ENCODE measurements at regions not wholly inside any gene's neighbourhood (a gene's known extent, or its start where the extent isn't known, plus 50 kb on each side); places are given as distances from the start of the nearest gene placed in this dataset.

DNA sequence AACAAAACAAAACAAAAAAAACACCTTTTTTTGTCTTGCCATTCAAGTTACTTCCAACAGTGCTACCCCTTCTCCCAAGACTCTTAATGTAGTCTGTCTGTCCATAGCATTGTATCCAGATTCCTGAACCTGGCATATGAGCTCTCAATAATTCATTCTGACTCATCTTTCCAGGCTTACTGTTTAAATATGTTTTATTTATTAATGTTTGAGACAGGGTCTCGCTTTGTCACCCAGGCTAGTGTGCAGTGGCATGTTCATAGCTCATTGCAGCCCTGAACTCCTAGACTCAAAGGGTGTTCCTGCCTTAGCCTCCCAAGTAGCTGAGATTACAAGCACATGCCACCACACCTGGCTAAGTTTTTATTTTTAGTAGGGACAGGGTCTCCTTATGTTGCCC lies 208.0 kb upstream of the DMRT1 start:
- Histone ChIP-seq H3K14ac (ENCODE audit: insufficient read length) (no peak overlapping the region), H2BK120ac (replicated peaks; ENCODE audit: low read depth, low read length) (no peak overlapping the region), H2AK5ac (ENCODE audit: low read depth, low read length) (no peak overlapping the region), H3K4me3 (ENCODE audit: extremely low read depth in 1 of 4, insufficient read depth in 2 of 4, low read depth in 3 of 4, low read length in 4 of 4) (no peak overlapping the region), H2AFZ (ENCODE audit: low read length) (no peak overlapping the region), H4K8ac (ENCODE audit: extremely low read depth, insufficient read depth, low read length) (no peak overlapping the region), H3K9ac (replicated peaks in 1 of 4; ENCODE audit: extremely low read depth in 1 of 4, low read depth in 3 of 4, low read length in 3 of 4) (no peak overlapping the region), H2BK5ac (ENCODE audit: low read depth, low read length) (no peak overlapping the region), H3K23ac (ENCODE audit: insufficient read length) (no peak overlapping the region), H2BK20ac (ENCODE audit: low read length) (no peak overlapping the region), H3K79me2 (ENCODE audit: control insufficient read depth in 1 of 2, insufficient read depth in 2 of 2, low read length in 2 of 2) (peaks cover 2 to 3% of the 10 kb centered on the region in 2 experiments; a peak in 1 of 4 replicates), H3K79me1 (ENCODE audit: low read depth, low read length) (0 out of 2 replicates have a peak, but pooled peaks cover 2% of the 10 kb centered on the region), H3K18ac (ENCODE audit: extremely low read depth, low read length) (no peak overlapping the region), H4K91ac (replicated peaks; ENCODE audit: insufficient read length, low read length) (no peak overlapping the region), H2BK12ac (ENCODE audit: low read depth, low read length) (no peak overlapping the region), H3K4ac (replicated peaks; ENCODE audit: insufficient read length, low read depth, low read length) (no peak overlapping the region), H3K9me3 (ENCODE audit: insufficient read depth in 2 of 2, low read depth in 1 of 2, low read length in 1 of 2) (peaks cover 3 to 7% of the 10 kb centered on the region in 2 experiments; a peak in 1 of 4 replicates), H3K23me2 (ENCODE audit: low read depth, low read length) (no peaks in the 10 kb centered on the region), H4K20me1 (replicated peaks in 1 of 2; ENCODE audit: control insufficient read depth in 1 of 2, insufficient read depth in 2 of 2, low read length in 2 of 2) (no peaks in the 10 kb centered on the region), H3K56ac (replicated peaks; ENCODE audit: insufficient read length, low read depth, low read length) (no peak overlapping the region), H2BK15ac (ENCODE audit: low read length) (no peak overlapping the region), H3K4me1 (replicated peaks in 1 of 4; ENCODE audit: control insufficient read depth in 3 of 4, insufficient read depth in 4 of 4, low read length in 3 of 4) (peaks cover 0 to 2% (median under 1%) of the 10 kb centered on the region in 4 experiments; a peak in 3 of 7 replicates), H3K36me3 (ENCODE audit: control insufficient read depth in 2 of 4, insufficient read depth in 4 of 4, low read length in 3 of 4) (peaks cover 0 to 5% (median 0%) of the 10 kb centered on the region in 4 experiments; a peak in 1 of 8 replicates), H3K4me2 (ENCODE audit: insufficient read depth in 1 of 2, low read depth in 2 of 2, low read length in 2 of 2) (no peak overlapping the region), H3K27me3 (replicated peaks in 1 of 4; ENCODE audit: control insufficient read depth in 3 of 4, extremely low read depth in 1 of 4, insufficient read depth in 3 of 4, low read length in 3 of 4) (no peaks in the 10 kb centered on the region), H4K5ac (ENCODE audit: insufficient read length, low read depth, low read length) (no peak overlapping the region), H3K27ac (ENCODE audit: low read depth, low read length) (no peak overlapping the region)
- FAIRE-seq (no peak), DNase-seq (ENCODE audit: low read depth in 1 of 2, low spot score in 2 of 2) (no peak)
- POLR2A ChIA-PET (ENCODE audit: partially characterized antibody), result no interaction called here
- no peak for TF ChIP-seq SP4 (IDR thresholded peaks at IDR 0.05; ENCODE audit: low read length)
- no peak for TF ChIP-seq NANOG (IDR thresholded peaks at IDR 0.05; ENCODE audit: insufficient read depth, low read depth, low read length, poor library complexity, severe bottlenecking)
- TF ChIP-seq POLR2AphosphoS5 (IDR thresholded peaks at IDR 0.05; ENCODE audit: low read depth, low read length), result no peak
- TF ChIP-seq SAP30 (IDR thresholded peaks at IDR 0.05; ENCODE audit: insufficient read depth, insufficient replicate concordance, low read length), result no peak
- CTCF ChIA-PET (ENCODE audit: partially characterized antibody), result interaction anchor here (0.7 kb wide), 1 partner anchor 30 kb away, joined by 3 read pairs; no protein-coding TSS in a partner anchor
- WGBS, 2 experiments (ENCODE audit: extremely low coverage in 1 of 2, insufficient coverage in 1 of 2, insufficient read length in 1 of 2, insufficient replicate concordance in 2 of 2, low coverage in 1 of 2, low lambda C conversion rate in 2 of 2, missing lambda C conversion rate in 1 of 2), result 94% methylated on average over 1 of the region's 1 CpG; no CpG with 5 or more reads in 1 of the 2 experiments

Data from H1 (cell line).